ENCODE measurements at regions not wholly inside any gene's neighbourhood (a gene's known extent, or its start where the extent isn't known, plus 50 kb on each side); places are given as distances from the start of the nearest gene placed in this dataset.
"Not testable (repeated sequence)": the region's sequence is repeated elsewhere in the genome, so short reads cannot be mapped to it uniquely, and the experiment has no call there.

- Histone ChIP-seq H3K9me2 (replicated peaks; ENCODE audit: insufficient read depth) (no peaks in the 10 kb centered on the region), H3K36me3 (replicated peaks; ENCODE audit: insufficient read depth, low read depth) (no peaks in the 10 kb centered on the region), H2AFZ (no peak overlapping the region), H3K4me2 (no peak overlapping the region), H3K9me3 (ENCODE audit: low read depth) (no peaks in the 10 kb centered on the region), H3K27me3 (no peaks in the 10 kb centered on the region), H4K20me1 (ENCODE audit: insufficient read depth, poor library complexity, severe bottlenecking) (no peaks in the 10 kb centered on the region), H3K27ac (no peak overlapping the region), H3K79me2 (no peaks in the 10 kb centered on the region), H3K4me3 (no peak overlapping the region), H3K4me1 (ENCODE audit: insufficient read depth) (no peaks in the 10 kb centered on the region)
- WGBS (ENCODE audit: low lambda C conversion rate, missing lambda C conversion rate), result 79% methylated on average over 3 of the region's 3 CpGs
- TF ChIP-seq EZH2phosphoT487 (IDR thresholded peaks at IDR 0.05; ENCODE audit: low read depth, severe bottlenecking, unreplicated experiment), result no peak
- no peak for TF ChIP-seq EZH2 (IDR thresholded peaks at IDR 0.05; ENCODE audit: borderline replicate concordance)
- no peak for TF ChIP-seq CTCF (IDR thresholded peaks at IDR 0.05; ENCODE audit: poor library complexity)
- DNase-seq (ENCODE audit: low spot score), result no peak
Observed at GRCh38 chr21:14614287-14614686, 68.2 kb upstream of the SAMSN1 start.

GRCh38 chr21:14613486-14614224 lies 67.5 kb upstream of the SAMSN1 start:
- Histone ChIP-seq H3K79me2 (no peaks in the 10 kb centered on the region), H3K9me2 (replicated peaks; ENCODE audit: insufficient read depth) (no peaks in the 10 kb centered on the region), H3K36me3 (replicated peaks; ENCODE audit: insufficient read depth, low read depth) (no peaks in the 10 kb centered on the region), H3K4me3 (no peak overlapping the region), H2AFZ (no peak overlapping the region), H3K4me2 (no peak overlapping the region), H3K27me3 (no peaks in the 10 kb centered on the region), H4K20me1 (ENCODE audit: insufficient read depth, poor library complexity, severe bottlenecking) (no peaks in the 10 kb centered on the region), H3K27ac (no peak overlapping the region), H3K9me3 (ENCODE audit: low read depth) (no peaks in the 10 kb centered on the region), H3K4me1 (ENCODE audit: insufficient read depth) (no peaks in the 10 kb centered on the region)
- DNase-seq (ENCODE audit: low spot score), result no peak
- WGBS (ENCODE audit: low lambda C conversion rate, missing lambda C conversion rate), result 73% methylated on average over 1 of the region's 1 CpG
- TF ChIP-seq EZH2 (IDR thresholded peaks at IDR 0.05; ENCODE audit: borderline replicate concordance), result no peak
- TF ChIP-seq EZH2phosphoT487 (IDR thresholded peaks at IDR 0.05; ENCODE audit: low read depth, severe bottlenecking, unreplicated experiment), result no peak
- TF ChIP-seq CTCF (IDR thresholded peaks at IDR 0.05; ENCODE audit: poor library complexity), result no peak

DNA sequence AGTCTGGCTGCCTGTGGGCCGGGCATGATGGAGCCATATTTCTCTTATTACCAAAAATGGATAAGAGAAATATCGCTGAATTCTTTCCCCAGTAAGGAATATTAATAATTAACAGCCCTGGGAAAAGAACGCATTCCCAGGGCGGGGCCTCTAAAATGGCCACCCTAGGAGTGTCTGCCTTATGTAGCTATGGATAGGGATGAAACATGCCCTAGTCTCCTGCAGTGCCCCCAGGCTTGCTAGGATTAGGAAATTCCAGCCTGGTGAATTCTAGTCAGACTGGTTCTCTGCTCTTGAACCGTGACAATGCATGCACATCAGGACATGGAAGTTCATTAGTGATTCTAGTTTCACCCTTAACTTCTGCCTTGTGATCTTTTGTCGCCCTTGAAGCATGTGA lies 64.0 kb upstream of the SAMSN1 start:
- H4K20me1 ChIP-seq (ENCODE audit: insufficient read depth, poor library complexity, severe bottlenecking); H3K27ac ChIP-seq; H3K9me2 ChIP-seq (replicated peaks; ENCODE audit: insufficient read depth); H3K4me1 ChIP-seq (ENCODE audit: insufficient read depth); H3K36me3 ChIP-seq (replicated peaks; ENCODE audit: insufficient read depth, low read depth); H3K79me2 ChIP-seq; H3K4me2 ChIP-seq; H3K4me3 ChIP-seq; H2AFZ ChIP-seq; H3K9me3 ChIP-seq (ENCODE audit: low read depth); H3K27me3 ChIP-seq; DNase-seq (ENCODE audit: low spot score): not testable (repeated sequence)
- 92% methylated on average over 6 of the region's 6 CpGs for WGBS (ENCODE audit: low lambda C conversion rate, missing lambda C conversion rate)

DNA sequence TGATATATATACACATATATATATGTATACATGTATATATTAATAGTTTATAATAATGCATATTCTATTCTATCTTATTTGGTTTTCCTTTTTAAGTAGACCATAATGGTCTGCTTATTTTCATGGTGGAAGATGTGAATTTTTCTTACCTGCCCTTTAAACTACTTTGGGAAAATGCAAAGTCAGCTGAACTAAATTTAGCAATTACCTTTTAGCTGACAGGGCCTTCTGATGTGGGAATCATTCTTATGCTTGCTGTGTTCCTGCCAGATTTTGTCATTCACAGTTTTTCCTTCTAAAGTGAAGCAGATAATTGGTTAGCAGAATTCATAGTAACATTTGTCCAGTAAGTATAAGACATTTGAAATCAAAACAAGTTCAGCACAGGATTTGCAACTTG lies 63.2 kb upstream of the SAMSN1 start:
- Histone ChIP-seq H3K4me1 (ENCODE audit: insufficient read depth) (no peaks in the 10 kb centered on the region), H4K20me1 (ENCODE audit: insufficient read depth, poor library complexity, severe bottlenecking) (no peaks in the 10 kb centered on the region), H3K27me3 (no peaks in the 10 kb centered on the region), H3K79me2 (no peaks in the 10 kb centered on the region), H3K4me3 (no peak overlapping the region), H2AFZ (no peak overlapping the region), H3K36me3 (replicated peaks; ENCODE audit: insufficient read depth, low read depth) (no peaks in the 10 kb centered on the region), H3K4me2 (no peak overlapping the region), H3K27ac (no peak overlapping the region), H3K9me2 (replicated peaks; ENCODE audit: insufficient read depth) (no peaks in the 10 kb centered on the region), H3K9me3 (ENCODE audit: low read depth) (no peaks in the 10 kb centered on the region)
- TF ChIP-seq EZH2phosphoT487 (IDR thresholded peaks at IDR 0.05; ENCODE audit: low read depth, severe bottlenecking, unreplicated experiment) (no peak), EZH2 (IDR thresholded peaks at IDR 0.05; ENCODE audit: borderline replicate concordance) (no peak), CTCF (IDR thresholded peaks at IDR 0.05; ENCODE audit: poor library complexity) (no peak)
- no peak for DNase-seq (ENCODE audit: low spot score)

Data from hepatocyte (in vitro differentiated cells).